ENCODE measurements at regions not wholly inside any gene's neighbourhood (a gene's known extent, or its start where the extent isn't known, plus 50 kb on each side); places are given as distances from the start of the nearest gene placed in this dataset.

- TF ChIP-seq, protein P1, sequence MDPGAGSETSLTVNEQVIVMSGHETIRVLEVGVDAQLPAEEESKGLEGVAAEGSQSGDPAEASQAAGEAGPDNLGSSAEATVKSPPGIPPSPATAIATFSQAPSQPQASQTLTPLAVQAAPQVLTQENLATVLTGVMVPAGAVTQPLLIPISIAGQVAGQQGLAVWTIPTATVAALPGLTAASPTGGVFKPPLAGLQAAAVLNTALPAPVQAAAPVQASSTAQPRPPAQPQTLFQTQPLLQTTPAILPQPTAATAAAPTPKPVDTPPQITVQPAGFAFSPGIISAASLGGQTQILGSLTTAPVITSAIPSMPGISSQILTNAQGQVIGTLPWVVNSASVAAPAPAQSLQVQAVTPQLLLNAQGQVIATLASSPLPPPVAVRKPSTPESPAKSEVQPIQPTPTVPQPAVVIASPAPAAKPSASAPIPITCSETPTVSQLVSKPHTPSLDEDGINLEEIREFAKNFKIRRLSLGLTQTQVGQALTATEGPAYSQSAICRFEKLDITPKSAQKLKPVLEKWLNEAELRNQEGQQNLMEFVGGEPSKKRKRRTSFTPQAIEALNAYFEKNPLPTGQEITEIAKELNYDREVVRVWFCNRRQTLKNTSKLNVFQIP (CRISPR knock-in tag; IDR thresholded peaks at IDR 0.05; ENCODE audit: borderline replicate concordance, low read depth), result no peak
- TF ChIP-seq SNAI2 (CRISPR knock-in tag; IDR thresholded peaks at IDR 0.05) (no peak), ZFP30 (CRISPR knock-in tag; IDR thresholded peaks at IDR 0.05) (no peak), ISL1 (CRISPR knock-in tag; IDR thresholded peaks at IDR 0.05) (no peak)
Measured at GRCh38 chr3:159848348-159849118, 140.1 kb upstream of the IL12A start (continued).

DNA sequence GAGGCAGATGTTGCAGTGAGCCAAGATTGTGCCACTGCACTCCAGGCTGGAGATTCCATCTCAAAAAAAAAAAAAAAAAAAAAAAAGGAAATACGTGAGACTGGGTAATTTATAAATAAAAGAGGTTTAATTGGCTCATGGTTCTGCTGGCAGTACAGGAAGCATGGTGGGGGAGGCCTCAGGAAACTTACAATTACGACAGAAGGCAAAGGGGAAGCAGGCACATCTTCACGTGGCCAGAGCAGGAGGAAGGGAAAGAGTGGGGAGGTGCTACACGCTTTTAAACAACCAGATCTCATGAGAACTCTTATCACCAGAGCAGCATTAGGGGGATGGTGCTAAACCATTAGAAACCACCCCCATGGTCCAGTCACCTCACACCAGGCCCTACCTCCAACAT lies 138.2 kb upstream of the IL12A start:
- TF ChIP-seq ZFP30 (CRISPR knock-in tag; IDR thresholded peaks at IDR 0.05) (no peak), ZNF70 (CRISPR knock-in tag; IDR thresholded peaks at IDR 0.05) (no peak)
- ATAC-seq, result no peak

DNA sequence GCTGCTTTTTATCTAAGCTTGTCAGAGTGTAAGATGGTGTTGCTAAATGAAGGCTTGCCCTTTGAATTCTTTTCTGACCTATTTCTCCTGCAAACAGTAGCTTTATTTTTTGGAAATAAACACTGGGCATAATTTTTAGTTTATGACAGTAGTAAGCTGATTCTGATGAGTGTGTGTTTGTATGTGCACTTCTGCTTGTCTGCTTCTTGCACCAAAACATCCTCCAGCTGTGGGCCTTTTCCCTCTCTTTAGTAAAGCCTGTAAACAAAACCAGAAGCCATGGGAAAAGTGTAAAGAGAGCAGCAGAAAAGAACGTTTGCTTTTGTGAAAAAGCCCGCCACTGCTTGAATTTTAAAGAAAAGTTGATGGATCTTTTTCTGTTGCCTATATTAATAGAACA lies 136.4 kb upstream of the IL12A start:
- TF ChIP-seq ESRRG (CRISPR knock-in tag; IDR thresholded peaks at IDR 0.05) (no peak), ZNF70 (CRISPR knock-in tag; IDR thresholded peaks at IDR 0.05) (no peak), ZFP30 (CRISPR knock-in tag; IDR thresholded peaks at IDR 0.05) (no peak), ZC3H10 (CRISPR knock-in tag; IDR thresholded peaks at IDR 0.05) (no peak), CSRNP3 (CRISPR knock-in tag; IDR thresholded peaks at IDR 0.05) (no peak), TOX (CRISPR knock-in tag; IDR thresholded peaks at IDR 0.05; ENCODE audit: borderline replicate concordance) (no peak), PATZ1 (CRISPR knock-in tag; IDR thresholded peaks at IDR 0.05; ENCODE audit: borderline replicate concordance) (no peak), OSR1 (CRISPR knock-in tag; IDR thresholded peaks at IDR 0.05) (no peak), CSDC2 (CRISPR knock-in tag; IDR thresholded peaks at IDR 0.05) (no peak), ARNTL (CRISPR knock-in tag; IDR thresholded peaks at IDR 0.05; ENCODE audit: borderline replicate concordance, low read depth) (no peak), CREB5 (CRISPR knock-in tag; IDR thresholded peaks at IDR 0.05; ENCODE audit: low read depth) (no peak), TSHZ2 (CRISPR knock-in tag; IDR thresholded peaks at IDR 0.05) (no peak), SNAI2 (CRISPR knock-in tag; IDR thresholded peaks at IDR 0.05) (no peak), ISL1 (CRISPR knock-in tag; IDR thresholded peaks at IDR 0.05) (no peak), ZNF8 (CRISPR knock-in tag; IDR thresholded peaks at IDR 0.05) (no peak)
- TF ChIP-seq, protein P1 (CRISPR knock-in tag; IDR thresholded peaks at IDR 0.05; ENCODE audit: borderline replicate concordance, low read depth), result no peak
- no peak for ATAC-seq

All from SK-N-SH treated with all-trans-retinoic acid at 6 μM for 48 hours (cell line).